GM08714 (cell line): ENCODE measurements at regions not wholly inside any gene's neighbourhood (a gene's known extent, or its start where the extent isn't known, plus 50 kb on each side); places are given as distances from the start of the nearest gene placed in this dataset.

Experiments
- H3K4me3 ChIP-seq: fragments of 200-500 bp; sonication (Bioruptor generic); 2 replicates; pipeline ENCODE4 v1.5.1; 2014; ENCODE audit warnings: mild to moderate bottlenecking, low read length, inconsistent platforms
- ZNF274 ChIP-seq: IDR thresholded peaks from 2 replicates; pipeline ENCODE4 v1.6.1; 2012; ENCODE audit warnings: mild to moderate bottlenecking, low read depth, low read length

DNA sequence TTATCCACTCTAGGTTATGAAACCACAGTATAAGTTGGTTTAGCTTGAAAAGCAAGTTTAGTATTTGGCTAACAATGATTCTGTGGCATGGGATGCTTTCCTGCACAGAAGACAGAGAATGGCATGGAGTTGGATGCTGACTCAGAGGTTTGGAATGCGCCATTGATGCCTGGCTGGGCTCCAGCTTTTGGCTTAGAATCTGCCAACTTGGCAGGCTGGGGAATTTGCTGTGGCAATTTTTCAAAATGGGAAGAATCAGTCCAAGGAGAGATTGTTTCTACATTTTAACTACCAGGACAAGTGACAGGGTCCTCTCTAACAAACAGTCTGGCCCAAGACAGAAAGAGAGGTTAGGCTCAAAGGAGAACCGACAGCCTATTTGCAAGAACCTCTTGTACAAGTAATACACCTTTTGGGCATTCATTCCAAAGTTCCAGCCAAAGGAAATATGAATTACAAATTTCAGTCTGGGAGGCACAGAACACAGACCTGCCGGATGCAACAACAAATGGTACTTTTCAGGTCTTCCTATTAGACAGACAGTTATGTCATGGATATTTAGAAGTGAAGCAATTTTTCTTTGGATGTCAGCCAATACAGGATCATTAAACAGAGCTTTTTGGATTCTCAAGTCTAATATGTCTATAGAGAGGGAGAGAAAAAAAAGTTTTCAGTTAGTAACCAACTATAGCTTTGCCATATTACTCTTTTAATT is 1027.7 kb downstream of the TMEM182 start:
- H3K4me3 ChIP-seq, result no peak overlapping the region
- no peak for TF ChIP-seq ZNF274

DNA sequence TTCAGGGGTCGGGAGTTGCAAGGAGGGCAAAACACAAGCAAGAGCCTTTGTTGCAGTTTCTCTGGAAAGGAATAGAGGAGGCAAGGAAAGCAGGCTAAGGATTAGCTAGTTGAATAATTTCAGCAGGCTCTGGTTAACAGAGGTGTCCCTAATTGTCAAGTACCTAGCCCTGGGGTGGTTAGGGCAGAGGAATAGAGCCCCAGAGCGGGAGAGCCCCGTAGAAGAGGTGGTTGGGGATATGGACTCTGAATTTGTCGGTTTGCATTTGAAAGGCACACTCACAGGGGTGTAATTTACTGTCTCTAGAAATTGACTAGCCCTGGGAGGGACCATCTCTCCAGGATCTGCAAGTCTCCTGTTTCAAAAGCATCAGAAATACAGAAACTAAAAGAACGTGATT is 1030.2 kb downstream of the TMEM182 start:
- no peak overlapping the region for H3K4me3 ChIP-seq
- no peak for TF ChIP-seq ZNF274

DNA sequence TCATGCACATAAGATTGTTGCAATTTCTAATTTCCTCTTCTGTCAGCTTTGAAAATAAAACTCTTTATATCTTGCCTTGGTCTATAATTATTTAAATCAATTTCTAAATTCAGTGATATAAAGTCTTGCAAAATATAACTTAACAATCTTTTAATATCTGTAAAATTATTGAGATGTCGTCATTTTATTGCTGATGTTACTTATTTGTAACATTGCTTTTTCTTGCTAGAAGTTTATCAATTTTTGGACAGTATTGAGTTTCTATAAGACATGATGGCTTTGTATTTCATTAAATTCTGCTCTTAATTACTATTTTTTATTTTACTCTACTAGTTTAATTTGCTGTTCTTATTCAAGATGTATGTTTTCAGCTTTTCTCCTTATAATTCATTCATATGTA is 1036.5 kb downstream of the TMEM182 start:
- no peak for TF ChIP-seq ZNF274
- H3K4me3 ChIP-seq, result no peak overlapping the region

DNA sequence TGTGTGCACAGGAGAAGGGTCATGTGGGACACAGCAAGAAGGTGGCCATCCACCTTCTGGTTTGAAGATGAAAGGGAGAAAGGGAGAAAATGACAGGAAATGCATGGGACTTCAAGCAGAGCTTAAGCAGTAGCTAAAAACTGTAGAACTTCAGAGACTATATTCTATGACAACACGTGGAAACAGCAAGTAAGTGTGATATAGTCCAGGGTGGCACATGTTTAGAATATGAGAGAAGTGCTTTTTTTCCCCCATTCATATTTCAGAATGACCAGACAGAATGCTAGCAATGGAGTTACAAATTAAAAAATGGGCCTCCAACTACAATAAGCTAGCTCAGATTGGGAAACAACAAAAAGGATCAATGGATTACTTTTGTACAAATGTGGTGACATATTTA is 1042.2 kb downstream of the TMEM182 start:
- no peak for TF ChIP-seq ZNF274
- no peak overlapping the region for H3K4me3 ChIP-seq

GRCh38 chr2:103805746-103806145 is 1043.9 kb downstream of the TMEM182 start:
- no peak for TF ChIP-seq ZNF274

DNA sequence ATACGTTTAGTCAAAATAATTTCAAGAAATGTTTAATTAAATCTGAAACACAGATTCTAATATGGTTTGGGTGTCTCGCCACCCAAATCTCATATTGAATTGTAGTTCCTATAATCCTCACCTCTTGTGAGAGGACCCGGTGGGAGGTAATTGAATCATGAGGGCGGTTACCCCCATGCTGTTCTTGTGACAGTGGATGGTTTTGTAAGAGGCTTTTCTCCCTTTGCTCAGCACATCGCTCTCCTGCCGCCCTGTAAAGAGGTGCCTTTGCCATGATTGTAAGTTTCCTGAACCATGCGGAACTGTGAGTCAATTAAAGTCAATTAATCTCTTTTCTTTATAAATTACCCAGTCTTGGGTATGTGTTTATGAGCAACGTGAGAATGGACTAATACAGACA is 1045.1 kb upstream of the POU3F3 start:
- no peak overlapping the region for H3K4me3 ChIP-seq
- TF ChIP-seq ZNF274, result no peak

More at GRCh38 chr2:103805746-103806145, 1043.9 kb downstream of the TMEM182 start:
- no peak overlapping the region for H3K4me3 ChIP-seq

DNA sequence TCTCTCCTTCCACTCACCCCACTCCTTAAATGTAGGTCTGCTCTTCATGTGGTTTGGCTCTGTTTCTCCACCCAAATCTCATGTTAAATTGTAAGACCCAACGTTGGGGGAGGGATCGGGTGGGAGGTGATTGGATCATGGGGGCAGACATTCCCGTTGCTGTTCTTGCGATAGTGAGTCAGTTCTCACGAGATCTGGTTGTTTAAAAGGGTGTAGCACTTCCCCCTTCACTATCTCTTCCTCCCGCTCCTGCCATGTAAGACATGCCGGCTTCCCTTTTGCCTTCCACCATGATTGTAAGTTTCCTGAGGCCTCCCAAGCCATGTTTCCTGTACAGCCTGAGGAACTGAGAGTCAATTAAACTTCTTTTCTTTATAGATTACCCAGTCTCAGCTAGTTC is 1044.5 kb upstream of the POU3F3 start:
- TF ChIP-seq ZNF274, result no peak

DNA sequence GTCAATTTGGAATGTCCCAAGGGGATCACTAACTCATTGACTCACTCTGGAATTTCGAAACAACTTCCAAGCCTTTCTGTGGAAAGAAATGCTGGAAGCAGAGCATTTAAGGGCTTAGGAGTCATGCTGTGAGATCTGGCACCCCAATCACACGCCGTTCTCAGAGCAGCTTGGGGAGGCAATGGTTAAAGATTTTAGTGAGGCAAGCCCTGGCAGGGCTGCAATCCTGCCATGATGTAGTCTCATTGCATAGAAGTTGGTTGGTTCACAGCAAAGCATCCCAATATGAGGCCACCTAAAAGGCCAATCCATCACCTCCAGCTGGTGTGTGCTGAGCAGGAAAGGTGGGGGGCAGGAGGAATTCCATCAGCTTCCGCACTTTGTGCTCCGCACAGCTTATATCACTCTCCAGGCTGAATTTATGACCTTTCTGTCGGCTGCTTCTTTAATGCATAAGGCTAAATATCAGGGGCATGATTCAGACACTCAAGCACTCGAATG is 1043.9 kb upstream of the POU3F3 start:
- H3K4me3 ChIP-seq, result no peak overlapping the region
- no peak for TF ChIP-seq ZNF274

More for the DNA sequence above, 1044.5 kb upstream of the POU3F3 start:
- no peak overlapping the region for H3K4me3 ChIP-seq

DNA sequence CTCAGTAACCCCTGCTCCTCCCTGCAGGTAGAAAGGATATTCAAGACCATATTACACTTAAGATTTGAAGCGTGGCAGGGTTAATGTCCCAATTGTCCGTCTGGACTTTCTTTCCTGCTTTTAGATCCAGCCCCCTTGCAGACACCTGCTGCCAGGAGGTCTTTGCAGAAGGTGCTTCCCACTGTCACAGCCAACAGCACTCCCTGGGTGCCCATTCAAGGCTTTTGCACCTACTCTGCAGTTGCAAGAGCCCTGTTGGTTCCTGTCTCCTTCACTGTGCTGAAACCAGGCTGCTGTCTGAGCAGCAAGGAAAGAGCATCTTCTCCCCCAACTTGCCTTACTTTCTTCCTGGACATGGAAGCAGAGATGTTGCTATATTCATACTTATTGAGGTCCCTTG is 1043.0 kb upstream of the POU3F3 start:
- no peak overlapping the region for H3K4me3 ChIP-seq
- TF ChIP-seq ZNF274, result no peak

- no peak overlapping the region for H3K4me3 ChIP-seq
- TF ChIP-seq ZNF274, result no peak
Observed at GRCh38 chr2:103814016-103814415, 1039.9 kb upstream of the POU3F3 start.

DNA sequence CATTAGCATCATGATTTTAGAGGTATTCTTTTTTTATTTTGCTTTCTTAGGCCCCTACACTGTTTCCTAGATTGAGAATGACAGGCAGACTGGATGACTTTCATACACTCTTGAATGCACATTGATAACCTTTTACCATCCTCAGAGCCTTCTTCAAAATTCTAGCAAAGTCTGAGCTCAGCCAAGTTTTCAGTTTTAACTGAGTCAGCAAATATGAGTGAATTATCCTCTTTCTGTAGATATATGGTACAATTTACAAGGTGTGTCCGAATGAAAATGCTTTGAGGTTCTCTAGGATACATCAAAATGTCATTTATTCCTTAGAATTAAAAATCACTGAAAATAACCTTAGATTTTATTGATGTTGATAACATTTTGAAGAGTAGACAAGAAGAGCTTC is 1038.2 kb upstream of the POU3F3 start:
- no peak for TF ChIP-seq ZNF274
- no peak overlapping the region for H3K4me3 ChIP-seq

DNA sequence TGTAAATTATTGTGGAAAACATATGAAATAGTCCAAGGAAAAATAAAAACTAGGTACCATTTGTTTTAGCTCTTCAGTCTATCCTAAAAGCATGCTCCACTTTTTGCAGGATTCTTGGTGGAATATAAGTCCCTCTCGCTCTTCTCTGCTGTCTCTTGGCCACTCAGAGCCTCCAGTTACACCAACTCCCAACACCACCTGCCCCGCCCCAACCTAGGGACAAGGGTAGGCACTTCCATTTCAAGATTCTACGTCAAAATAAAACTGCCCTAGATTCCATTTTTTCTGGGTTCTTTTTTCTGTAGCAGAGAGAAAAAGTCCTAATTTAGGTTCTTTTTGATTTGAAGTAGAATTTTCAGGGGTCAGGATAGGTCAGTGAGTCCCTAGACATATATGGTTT is 1036.2 kb upstream of the POU3F3 start:
- no peak for TF ChIP-seq ZNF274
- no peak overlapping the region for H3K4me3 ChIP-seq

DNA sequence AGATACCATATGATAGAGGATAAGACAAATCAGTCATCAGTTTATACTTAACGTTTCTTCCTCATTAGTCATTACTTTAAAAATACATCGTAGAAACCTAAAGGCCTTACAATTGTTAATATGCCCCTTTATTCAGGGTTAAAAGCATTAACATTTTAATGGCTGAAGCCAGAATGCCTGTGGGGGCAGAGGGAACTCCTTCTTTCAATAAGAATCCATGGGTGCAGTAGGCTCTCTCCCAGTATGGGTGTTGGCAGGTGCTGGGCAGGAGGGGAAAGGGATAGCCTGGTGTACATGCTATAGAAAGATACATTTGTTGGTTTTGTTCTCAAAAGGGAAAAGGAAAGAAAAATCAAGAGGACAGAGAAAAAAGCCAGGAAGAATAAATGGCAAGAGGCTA is 1035.7 kb upstream of the POU3F3 start:
- TF ChIP-seq ZNF274, result no peak

GRCh38 chr2:103819599-103819998 is 1034.3 kb upstream of the POU3F3 start:
- no peak overlapping the region for H3K4me3 ChIP-seq
- TF ChIP-seq ZNF274, result no peak

More for the DNA sequence above, 1035.7 kb upstream of the POU3F3 start:
- H3K4me3 ChIP-seq, result no peak overlapping the region

DNA sequence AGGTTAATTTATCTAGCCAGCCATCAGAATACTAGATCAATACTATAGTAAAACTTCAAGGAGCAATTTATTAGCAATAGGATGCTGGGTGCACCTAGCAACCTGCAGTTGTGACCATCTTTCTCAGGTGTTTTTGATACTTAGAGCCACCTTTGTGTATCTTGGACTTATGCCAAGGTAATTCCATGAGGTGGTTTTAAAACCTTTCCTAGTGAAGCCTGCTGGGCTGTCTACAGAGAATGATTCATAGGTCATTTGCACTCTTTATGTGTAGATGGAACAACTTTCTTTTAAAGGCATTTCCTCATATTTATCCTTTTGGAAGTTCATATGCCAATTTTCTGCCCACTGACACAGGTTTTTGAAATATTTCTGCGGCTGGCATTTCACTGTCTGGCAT is 1030.1 kb upstream of the POU3F3 start:
- H3K4me3 ChIP-seq, result no peak overlapping the region
- TF ChIP-seq ZNF274, result no peak

DNA sequence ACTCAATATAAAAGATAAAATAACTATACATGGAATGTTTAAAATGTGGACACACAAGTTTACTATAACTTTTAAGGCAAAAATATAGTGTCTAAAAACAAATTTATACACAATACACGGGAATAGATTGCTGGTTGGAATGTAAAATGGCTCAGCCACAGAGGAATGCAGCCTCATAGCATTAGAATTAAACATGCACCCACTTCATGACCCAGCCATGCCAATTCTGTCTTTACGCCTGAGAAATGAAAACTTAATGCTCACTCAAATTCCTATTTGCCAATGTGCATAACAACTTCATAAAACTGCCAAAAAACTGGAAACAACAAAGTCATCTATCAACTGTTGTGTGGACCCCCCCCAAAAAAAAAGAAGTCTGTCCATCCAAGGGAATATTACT is 1006.6 kb upstream of the POU3F3 start:
- no peak for TF ChIP-seq ZNF274

GRCh38 chr2:103859238-103859637 is 994.7 kb upstream of the POU3F3 start:
- H3K4me3 ChIP-seq, result no peak overlapping the region
- TF ChIP-seq ZNF274, result no peak

More for the DNA sequence above, 1006.6 kb upstream of the POU3F3 start:
- no peak overlapping the region for H3K4me3 ChIP-seq
